ENCODE measurements at regions not wholly inside any gene's neighbourhood (a gene's known extent, or its start where the extent isn't known, plus 50 kb on each side); places are given as distances from the start of the nearest gene placed in this dataset.
"Not testable (repeated sequence)": the region's sequence is repeated elsewhere in the genome, so short reads cannot be mapped to it uniquely, and the experiment has no call there.

DNA sequence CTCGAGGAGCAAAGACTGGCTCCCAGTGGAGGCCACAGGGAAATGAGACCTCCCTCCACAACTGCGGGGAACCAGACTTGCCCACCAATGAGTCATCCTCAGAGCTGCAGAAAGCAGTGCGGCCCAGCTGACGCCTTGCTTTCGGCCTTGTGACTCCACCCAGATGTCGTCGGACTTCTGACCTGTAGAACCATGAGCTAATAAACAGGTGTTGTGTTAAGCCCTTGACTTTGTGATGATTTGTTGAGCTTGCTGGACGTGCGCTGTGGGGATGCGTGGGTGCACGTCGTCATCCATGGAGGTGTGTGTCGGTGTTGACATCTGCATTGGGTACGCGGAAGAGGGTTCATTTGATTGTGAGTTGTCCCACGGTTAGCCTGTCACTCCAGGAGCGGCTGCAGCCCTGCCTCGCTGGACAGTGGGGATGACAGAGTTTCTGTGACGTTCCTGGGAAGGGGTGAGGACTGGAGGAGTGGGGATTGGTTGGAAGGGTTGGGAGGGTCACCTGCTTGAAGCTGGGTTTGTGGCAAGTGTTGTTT lies 154.1 kb downstream of the SH3BP4 start:
- TF ChIP-seq POLR2AphosphoS5 (IDR thresholded peaks at IDR 0.05): peak in 1 of 4 donors; percentile 8
- no peak for TF ChIP-seq POLR2A (IDR thresholded peaks at IDR 0.05)
- no peaks in the 10 kb centered on the region for H3K4me1 ChIP-seq
- DNase-seq: no peak
- H3K27ac ChIP-seq: no peak overlapping the region
- intact Hi-C loops (cut with DNase I): no loop called here
- H3K9me3 ChIP-seq: no peaks in the 10 kb centered on the region
- H3K27me3 ChIP-seq: no peaks in the 10 kb centered on the region
- no peak overlapping the region for H3K4me3 ChIP-seq
- 90 to 92% methylated on average over 19 of the region's 19 CpGs for WGBS, 2 donors
- no peaks in the 10 kb centered on the region for H3K36me3 ChIP-seq

- WGBS, 2 donors: 48 to 59% methylated on average over 10 of the region's 10 CpGs
- H3K4me1 ChIP-seq: no peaks in the 10 kb centered on the region
- H3K27ac ChIP-seq: no peak overlapping the region
- no peaks in the 10 kb centered on the region for H3K36me3 ChIP-seq
- H3K9me3 ChIP-seq: no peaks in the 10 kb centered on the region
- DNase-seq: peak; percentile 71
- intact Hi-C loops (cut with DNase I): no loop called here
- H3K4me3 ChIP-seq: no peak overlapping the region
- TF ChIP-seq CTCF (IDR thresholded peaks at IDR 0.05) (peak in 3 of 4 experiments; percentile 47 to 50 (median 50)), POLR2AphosphoS5 (IDR thresholded peaks at IDR 0.05) (no peak)
- no peaks in the 10 kb centered on the region for H3K27me3 ChIP-seq
Measured at GRCh38 chr2:235106874-235107639, 155.2 kb downstream of the SH3BP4 start.

- 83 to 89% methylated on average over 3 of the region's 3 CpGs for WGBS, 2 donors
- no peak for DNase-seq
- Histone ChIP-seq H3K4me3 (no peak overlapping the region), H3K4me1 (no peaks in the 10 kb centered on the region), H3K9me3 (no peaks in the 10 kb centered on the region), H3K27me3 (peaks cover 0 to under 1% (median 0%) of the 10 kb centered on the region in 3 donors), H3K36me3 (no peaks in the 10 kb centered on the region), H3K27ac (no peak overlapping the region)
- TF ChIP-seq EP300 (IDR thresholded peaks at IDR 0.05): no peak
- no peak for TF ChIP-seq CTCF (IDR thresholded peaks at IDR 0.05)
- TF ChIP-seq POLR2AphosphoS5 (IDR thresholded peaks at IDR 0.05): no peak
- intact Hi-C loops (cut with DNase I): no loop called here
Measured at GRCh38 chr2:235107640-235107951, 155.8 kb downstream of the SH3BP4 start.

DNA sequence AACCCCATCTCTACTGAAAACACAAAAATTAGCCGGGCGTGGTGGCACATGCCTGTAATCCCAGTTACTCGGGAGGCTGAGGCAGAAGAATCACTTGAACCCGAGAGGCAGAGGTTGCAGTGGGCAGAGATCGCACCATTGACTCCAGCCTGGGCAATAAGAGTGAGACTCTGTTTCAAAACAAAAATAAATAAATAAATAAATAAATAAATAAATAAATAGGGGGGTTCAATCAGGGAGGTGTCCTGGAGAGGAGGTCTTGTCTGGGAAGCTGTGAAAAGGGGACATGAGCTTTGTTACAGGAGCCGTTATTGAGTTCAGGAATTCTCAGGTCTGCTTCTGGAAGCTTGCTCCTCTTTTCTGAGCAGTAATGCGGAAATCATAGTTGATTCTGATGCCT lies 157.7 kb downstream of the SH3BP4 start:
- H3K4me1 ChIP-seq; H3K27me3 ChIP-seq; DNase-seq; H3K4me3 ChIP-seq; H3K27ac ChIP-seq; H3K36me3 ChIP-seq; intact Hi-C loops (cut with DNase I); H3K9me3 ChIP-seq: not testable (repeated sequence)
- 94% methylated on average over 7 of the region's 7 CpGs for WGBS, 2 donors

GRCh38 chr2:235112365-235112764 lies 160.5 kb downstream of the SH3BP4 start:
- 80 to 96% methylated on average over 4 of the region's 4 CpGs for WGBS, 2 donors
- peaks cover 0 to 4% (median 0%) of the 10 kb centered on the region in 3 donors for H3K27me3 ChIP-seq
- no peak overlapping the region for H3K27ac ChIP-seq
- no peaks in the 10 kb centered on the region for H3K4me1 ChIP-seq
- H3K36me3 ChIP-seq: no peaks in the 10 kb centered on the region
- no peak for TF ChIP-seq POLR2A (IDR thresholded peaks at IDR 0.05)
- TF ChIP-seq POLR2AphosphoS5 (IDR thresholded peaks at IDR 0.05): no peak
- TF ChIP-seq EP300 (IDR thresholded peaks at IDR 0.05): no peak
- TF ChIP-seq CTCF (IDR thresholded peaks at IDR 0.05): no peak
- no peak overlapping the region for H3K4me3 ChIP-seq
- DNase-seq: no peak
- intact Hi-C loops (cut with DNase I): loop anchor here (10.0 kb wide), 1 partner anchor 1138 kb away; no protein-coding TSS in a partner anchor
- no peaks in the 10 kb centered on the region for H3K9me3 ChIP-seq

DNA sequence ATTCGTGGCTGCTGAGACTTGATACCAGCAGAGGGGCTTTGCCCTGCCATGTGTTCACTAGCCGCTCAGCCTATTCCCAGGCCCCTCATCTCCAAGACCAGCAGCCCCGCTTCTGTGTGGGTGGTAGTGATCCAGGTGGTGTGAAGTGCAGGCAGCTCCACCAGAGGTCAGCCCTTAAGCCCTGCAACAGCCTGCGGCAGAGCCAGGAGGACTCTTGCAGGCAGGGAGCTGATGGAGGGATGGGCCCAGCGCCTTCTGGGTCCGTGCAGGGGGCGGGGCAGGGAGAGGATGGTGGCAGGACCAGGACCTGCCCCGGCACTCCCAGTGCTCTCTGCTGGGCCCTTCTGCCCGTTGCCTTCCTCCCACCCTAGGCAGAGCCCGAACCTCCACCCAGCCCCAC lies 162.0 kb downstream of the SH3BP4 start:
- H3K4me1 ChIP-seq: no peaks in the 10 kb centered on the region
- intact Hi-C loops (cut with DNase I): loop anchor here (10.0 kb wide), 1 partner anchor 1139 kb away; no protein-coding TSS in a partner anchor
- WGBS, 2 donors: 61 to 73% methylated on average over 10 of the region's 10 CpGs

More for the DNA sequence above, 162.0 kb downstream of the SH3BP4 start:
- H3K4me3 ChIP-seq: no peak overlapping the region
- no peaks in the 10 kb centered on the region for H3K9me3 ChIP-seq
- peaks cover 0 to 4% (median 0%) of the 10 kb centered on the region in 3 donors for H3K27me3 ChIP-seq
- no peaks in the 10 kb centered on the region for H3K36me3 ChIP-seq
- H3K27ac ChIP-seq: no peak overlapping the region
- TF ChIP-seq POLR2AphosphoS5 (IDR thresholded peaks at IDR 0.05) (no peak), EP300 (IDR thresholded peaks at IDR 0.05) (no peak), POLR2A (IDR thresholded peaks at IDR 0.05) (no peak), CTCF (IDR thresholded peaks at IDR 0.05) (no peak)
- DNase-seq: no peak

Data from sigmoid colon (tissue), 6 donors.